ENCODE measurements at regions not wholly inside any gene's neighbourhood (a gene's known extent, or its start where the extent isn't known, plus 50 kb on each side); places are given as distances from the start of the nearest gene placed in this dataset.

DNA sequence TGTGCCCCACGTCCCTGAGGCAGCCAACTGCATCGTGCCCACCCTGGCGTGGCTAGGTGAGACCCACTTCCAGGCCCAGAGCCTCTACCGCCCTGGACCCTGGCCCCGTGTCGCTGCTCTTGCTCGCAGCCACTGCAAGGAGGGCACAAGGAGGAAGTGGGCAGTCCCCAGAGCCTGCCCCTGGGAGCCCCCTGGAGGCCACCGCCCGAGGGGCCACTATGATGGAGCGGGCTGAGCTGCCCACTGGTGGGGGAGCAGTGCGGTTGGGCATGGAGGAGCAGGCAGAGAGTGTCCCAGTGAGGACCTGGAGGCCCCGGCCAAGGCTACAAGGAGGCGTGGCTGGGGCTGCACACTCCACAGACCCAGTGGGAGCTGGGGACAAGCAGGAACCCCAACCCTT lies 323.6 kb downstream of the PCNX1 start:
- DNase-seq, result no peak
- CTCF ChIA-PET, result no interaction called here
- Mint-ChIP-seq H3K27me3 (ENCODE audit: low read depth) (no peaks in the 10 kb centered on the region), H3K9me3 (no peaks in the 10 kb centered on the region), H3K4me1 (ENCODE audit: low read depth) (no peaks in the 10 kb centered on the region), H3K4me3 (no peak overlapping the region), H3K36me3 (ENCODE audit: low read depth) (no peaks in the 10 kb centered on the region), H3K27ac (no peak overlapping the region)
- intact Hi-C loops (cut with micrococcal nuclease), result no loop called here

DNA sequence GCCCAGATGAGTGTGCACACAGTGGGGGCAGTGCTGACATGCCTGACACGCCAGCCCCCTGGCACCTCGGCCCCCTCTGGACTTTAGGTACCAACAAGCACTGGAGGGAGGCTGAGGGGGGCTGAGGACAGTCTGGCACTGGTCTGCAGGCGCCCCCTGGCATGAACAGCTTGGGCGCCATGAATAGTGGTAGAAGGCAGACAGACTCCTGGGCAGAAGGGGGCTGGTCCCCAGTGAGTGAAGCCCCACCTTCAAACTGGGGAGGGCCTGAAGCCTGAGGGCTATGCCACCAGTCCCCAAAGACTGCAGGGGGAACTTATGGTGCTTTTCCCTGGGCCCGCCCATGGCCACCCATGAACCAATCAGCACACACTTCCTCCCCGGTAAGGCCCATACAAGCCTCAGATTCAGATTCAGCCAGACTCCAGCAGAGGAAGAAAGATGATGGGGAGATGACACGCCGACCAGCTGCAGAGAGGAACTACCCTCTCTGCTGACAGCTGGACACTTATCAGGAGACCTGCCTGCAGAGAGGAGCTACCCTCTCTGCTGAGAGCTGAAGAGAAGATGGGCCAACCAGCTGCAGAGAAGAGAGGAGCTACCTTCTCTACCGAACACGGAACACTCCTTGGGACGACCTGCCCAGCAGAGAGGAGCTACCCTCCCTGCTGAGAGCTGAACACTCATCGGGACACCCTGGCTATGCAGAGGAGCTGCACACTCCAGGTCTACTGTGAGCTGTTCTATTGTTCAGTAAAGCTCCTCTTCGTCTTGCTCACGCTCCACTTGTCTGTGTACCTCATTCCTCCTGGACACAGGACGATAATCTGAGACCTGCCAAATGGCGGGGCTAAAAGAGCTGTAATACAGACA lies 324.5 kb downstream of the PCNX1 start:
- no peaks in the 10 kb centered on the region for H3K36me3 Mint-ChIP-seq (ENCODE audit: low read depth)
- no peak overlapping the region for H3K27ac Mint-ChIP-seq
- H3K4me3 Mint-ChIP-seq, result no peak overlapping the region
- no peaks in the 10 kb centered on the region for H3K9me3 Mint-ChIP-seq
- DNase-seq, result no peak
- no peaks in the 10 kb centered on the region for H3K27me3 Mint-ChIP-seq (ENCODE audit: low read depth)
- CTCF ChIA-PET, result interaction anchor here (0.6 kb wide), 1 partner anchor 56 kb away, joined by 3 read pairs; no protein-coding TSS in a partner anchor
- no peaks in the 10 kb centered on the region for H3K4me1 Mint-ChIP-seq (ENCODE audit: low read depth)
- intact Hi-C loops (cut with micrococcal nuclease), result no loop called here

DNA sequence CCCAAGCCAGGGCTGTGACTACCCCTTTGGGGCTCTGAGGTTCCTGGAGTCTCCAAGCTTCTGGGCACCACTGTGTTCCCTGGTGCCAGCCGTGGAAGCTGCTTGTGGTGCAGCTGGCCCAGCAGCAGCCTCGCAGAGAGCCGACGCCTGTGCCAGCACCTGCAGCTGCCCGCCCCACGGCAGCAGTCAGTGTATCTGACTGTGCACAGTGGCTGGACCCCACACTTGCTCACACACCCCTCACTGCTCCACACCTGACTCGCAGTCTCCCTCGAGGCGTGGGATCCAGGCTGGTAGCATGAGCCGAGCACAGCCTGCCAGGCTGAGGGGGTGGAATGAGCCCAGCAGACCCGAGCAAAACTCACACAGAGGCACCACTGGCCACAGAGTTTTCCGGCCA lies 325.2 kb downstream of the PCNX1 start:
- no peak for DNase-seq
- H3K27ac Mint-ChIP-seq, result no peak overlapping the region
- no peaks in the 10 kb centered on the region for H3K9me3 Mint-ChIP-seq
- no peaks in the 10 kb centered on the region for H3K27me3 Mint-ChIP-seq (ENCODE audit: low read depth)
- no peak overlapping the region for H3K4me3 Mint-ChIP-seq
- no peaks in the 10 kb centered on the region for H3K36me3 Mint-ChIP-seq (ENCODE audit: low read depth)
- no peaks in the 10 kb centered on the region for H3K4me1 Mint-ChIP-seq (ENCODE audit: low read depth)
- CTCF ChIA-PET, result interaction anchor here (0.6 kb wide), 1 partner anchor 55 kb away, joined by 3 read pairs; no protein-coding TSS in a partner anchor
- intact Hi-C loops (cut with micrococcal nuclease), result no loop called here

DNA sequence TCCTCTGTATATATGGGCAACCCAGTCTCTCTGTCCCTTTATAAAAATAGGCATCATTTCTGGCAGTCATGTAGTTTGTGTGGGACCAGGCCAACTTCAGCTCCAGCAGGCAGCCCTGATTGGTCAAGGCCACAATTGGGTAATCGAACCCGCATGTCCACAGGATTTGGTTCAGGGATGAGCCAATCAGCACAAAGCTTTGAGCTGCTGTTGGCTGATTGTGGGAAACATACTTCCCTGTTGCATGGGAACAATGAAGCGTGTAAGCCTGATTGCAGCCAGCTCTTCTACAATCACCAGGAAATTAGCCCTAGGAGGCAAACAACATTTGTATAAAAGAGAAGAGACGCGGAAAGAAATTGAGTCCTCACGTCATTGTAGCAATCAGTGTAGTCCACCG lies 328.6 kb downstream of the PCNX1 start:
- Mint-ChIP-seq H3K9me3 (no peaks in the 10 kb centered on the region), H3K4me3 (no peak overlapping the region), H3K27me3 (ENCODE audit: low read depth) (no peaks in the 10 kb centered on the region), H3K4me1 (ENCODE audit: low read depth) (no peaks in the 10 kb centered on the region), H3K27ac (no peak overlapping the region), H3K36me3 (ENCODE audit: low read depth) (no peaks in the 10 kb centered on the region)
- intact Hi-C loops (cut with micrococcal nuclease), result no loop called here
- CTCF ChIA-PET, result interaction anchor here (0.6 to 0.7 kb wide), 2 partner anchors 190 to 517 kb away, joined by 3 to 4 read pairs; no protein-coding TSS in a partner anchor
- no peak for DNase-seq

DNA sequence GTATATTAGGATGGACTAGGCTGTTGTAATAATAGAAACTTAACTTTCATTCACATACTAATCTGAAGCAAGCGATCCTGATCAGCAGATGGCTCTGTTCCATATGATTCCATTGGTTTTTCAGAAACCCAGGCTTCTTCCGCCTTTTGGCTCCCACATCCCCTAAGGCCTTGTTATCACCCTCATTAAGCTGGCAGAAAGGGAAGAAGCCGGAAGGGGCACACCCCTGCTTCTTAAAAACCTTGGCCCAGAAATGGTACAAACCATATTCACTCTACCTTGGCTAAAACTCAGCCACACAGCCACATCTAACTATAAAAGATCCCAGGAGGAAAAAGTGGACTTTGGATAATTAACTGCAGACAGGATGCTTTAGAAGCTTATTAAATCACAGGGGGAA lies 329.2 kb downstream of the PCNX1 start:
- no peaks in the 10 kb centered on the region for H3K9me3 Mint-ChIP-seq
- H3K27me3 Mint-ChIP-seq (ENCODE audit: low read depth), result no peaks in the 10 kb centered on the region
- no peaks in the 10 kb centered on the region for H3K36me3 Mint-ChIP-seq (ENCODE audit: low read depth)
- intact Hi-C loops (cut with micrococcal nuclease), result no loop called here
- H3K27ac Mint-ChIP-seq, result no peak overlapping the region
- H3K4me3 Mint-ChIP-seq, result no peak overlapping the region
- no peak for DNase-seq
- CTCF ChIA-PET, result interaction anchor here (0.6 kb wide), 1 partner anchor 126 kb away, joined by 3 read pairs; no protein-coding TSS in a partner anchor
- no peaks in the 10 kb centered on the region for H3K4me1 Mint-ChIP-seq (ENCODE audit: low read depth)

DNA sequence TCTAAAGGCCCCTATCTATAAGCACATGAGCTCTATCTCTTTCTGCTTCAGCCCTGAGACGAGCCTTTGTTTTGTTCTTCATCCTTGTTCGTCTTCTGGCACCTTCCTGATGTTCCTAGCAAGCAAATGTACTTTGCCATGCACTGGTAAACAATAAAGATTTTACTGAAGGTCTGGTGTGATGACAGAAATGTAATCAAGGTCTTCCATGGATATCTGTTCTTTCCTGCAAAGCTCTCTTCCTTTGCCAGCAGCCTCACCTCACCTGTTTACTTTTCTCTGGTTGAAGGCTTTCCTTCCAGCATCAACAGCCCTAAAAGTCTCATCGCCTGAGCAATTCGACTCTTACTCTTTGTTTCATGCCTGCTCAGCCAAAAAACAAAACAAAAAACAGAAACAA lies 330.3 kb downstream of the PCNX1 start:
- Mint-ChIP-seq H3K4me1 (ENCODE audit: low read depth) (no peaks in the 10 kb centered on the region), H3K9me3 (no peaks in the 10 kb centered on the region), H3K36me3 (ENCODE audit: low read depth) (no peaks in the 10 kb centered on the region), H3K27ac (no peak overlapping the region), H3K4me3 (no peak overlapping the region), H3K27me3 (ENCODE audit: low read depth) (no peaks in the 10 kb centered on the region)
- intact Hi-C loops (cut with micrococcal nuclease), result no loop called here
- CTCF ChIA-PET, result no interaction called here
- no peak for DNase-seq

DNA sequence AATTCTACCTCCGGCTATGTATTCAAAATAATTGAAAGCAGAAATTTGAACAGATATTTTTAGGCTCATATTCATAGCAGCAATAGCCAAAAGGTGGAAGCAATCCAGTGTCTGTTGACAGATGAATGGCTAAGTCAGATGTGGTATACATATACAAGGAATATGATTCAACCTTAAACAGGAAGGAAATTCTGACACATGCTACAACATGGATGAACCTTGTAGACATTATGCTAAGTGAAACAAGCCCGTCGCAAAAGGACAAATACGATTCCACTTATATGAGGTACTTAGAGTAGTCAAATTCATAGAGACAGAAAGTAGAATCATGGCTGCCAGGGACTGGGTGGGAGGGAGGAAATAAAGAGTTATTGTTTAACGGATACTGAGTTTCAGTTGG lies 331.6 kb downstream of the PCNX1 start:
- Mint-ChIP-seq H3K27me3 (ENCODE audit: low read depth) (no peaks in the 10 kb centered on the region), H3K4me1 (ENCODE audit: low read depth) (no peaks in the 10 kb centered on the region), H3K9me3 (no peaks in the 10 kb centered on the region), H3K4me3 (no peak overlapping the region), H3K27ac (no peak overlapping the region), H3K36me3 (ENCODE audit: low read depth) (no peaks in the 10 kb centered on the region)
- CTCF ChIA-PET, result interaction anchor here (0.7 kb wide), 1 partner anchor 55 kb away, joined by 4 read pairs; no protein-coding TSS in a partner anchor
- intact Hi-C loops (cut with micrococcal nuclease), result no loop called here
- no peak for DNase-seq

DNA sequence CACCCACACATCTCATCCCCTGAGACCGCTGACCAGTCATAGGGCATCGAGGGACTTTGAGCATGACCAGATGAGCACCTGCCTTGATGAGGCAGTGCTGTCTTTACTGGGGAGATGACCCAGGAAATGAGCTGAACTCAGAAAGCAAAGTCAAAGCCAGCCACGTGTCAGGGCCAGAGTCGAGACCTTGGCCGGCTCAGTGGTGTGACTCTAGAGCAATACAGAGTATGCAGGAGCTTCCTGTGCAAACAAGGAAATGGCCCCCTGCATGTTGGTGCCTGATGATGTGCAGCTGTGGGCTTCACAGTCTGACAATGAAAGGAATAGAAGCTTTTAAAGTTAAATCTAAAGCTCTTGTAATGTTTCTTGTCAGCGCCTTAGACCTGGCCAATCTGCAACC lies 332.9 kb downstream of the PCNX1 start:
- Mint-ChIP-seq H3K4me3 (no peak overlapping the region), H3K36me3 (ENCODE audit: low read depth) (no peaks in the 10 kb centered on the region), H3K27ac (no peak overlapping the region), H3K4me1 (ENCODE audit: low read depth) (no peaks in the 10 kb centered on the region), H3K9me3 (no peaks in the 10 kb centered on the region), H3K27me3 (ENCODE audit: low read depth) (no peaks in the 10 kb centered on the region)
- DNase-seq, result no peak
- CTCF ChIA-PET, result interaction anchor here (0.6 kb wide), 1 partner anchor 136 kb away, joined by 4 read pairs; no protein-coding TSS in a partner anchor
- intact Hi-C loops (cut with micrococcal nuclease), result no loop called here

DNA sequence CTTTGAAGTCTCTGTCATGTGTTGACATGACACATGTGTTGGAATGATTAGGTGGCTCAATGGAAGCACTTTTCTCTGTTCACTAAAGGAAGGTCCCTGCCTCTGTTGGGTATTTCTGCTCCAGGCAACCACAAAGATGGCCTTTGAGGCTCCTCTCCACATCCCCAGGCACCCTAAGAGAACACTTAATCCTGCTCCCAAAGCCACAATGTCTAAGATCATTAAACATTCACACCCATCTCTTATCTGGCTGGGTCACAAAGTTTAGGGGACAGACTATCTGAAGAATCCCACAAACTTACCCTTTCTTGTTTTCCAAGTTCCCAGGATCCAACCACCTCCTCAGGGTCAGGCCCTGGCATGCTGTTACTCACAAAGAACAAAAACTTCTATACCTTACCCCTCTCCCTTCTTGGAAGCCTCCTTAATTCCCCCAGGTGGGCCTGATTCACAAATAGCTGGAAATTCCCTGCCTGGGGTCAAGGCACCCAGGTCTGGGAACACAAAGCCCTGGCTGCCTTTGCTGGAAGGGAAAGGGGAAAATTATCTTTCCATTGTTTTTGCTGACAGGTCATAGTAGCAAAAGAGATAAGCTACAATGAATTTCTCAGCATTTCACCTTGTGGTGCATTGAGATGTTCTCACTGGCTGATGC lies 333.7 kb downstream of the PCNX1 start:
- Mint-ChIP-seq H3K4me1 (ENCODE audit: low read depth) (peaks cover 5% of the 10 kb centered on the region), H3K27me3 (ENCODE audit: low read depth) (no peaks in the 10 kb centered on the region), H3K4me3 (no peak overlapping the region), H3K36me3 (ENCODE audit: low read depth) (no peaks in the 10 kb centered on the region), H3K27ac (no peak overlapping the region), H3K9me3 (no peaks in the 10 kb centered on the region)
- no peak for DNase-seq
- intact Hi-C loops (cut with micrococcal nuclease), result no loop called here
- CTCF ChIA-PET, result interaction anchor here (0.6 kb wide), 2 partner anchors 101 to 137 kb away, joined by 4 read pairs; no protein-coding TSS in a partner anchor

DNA sequence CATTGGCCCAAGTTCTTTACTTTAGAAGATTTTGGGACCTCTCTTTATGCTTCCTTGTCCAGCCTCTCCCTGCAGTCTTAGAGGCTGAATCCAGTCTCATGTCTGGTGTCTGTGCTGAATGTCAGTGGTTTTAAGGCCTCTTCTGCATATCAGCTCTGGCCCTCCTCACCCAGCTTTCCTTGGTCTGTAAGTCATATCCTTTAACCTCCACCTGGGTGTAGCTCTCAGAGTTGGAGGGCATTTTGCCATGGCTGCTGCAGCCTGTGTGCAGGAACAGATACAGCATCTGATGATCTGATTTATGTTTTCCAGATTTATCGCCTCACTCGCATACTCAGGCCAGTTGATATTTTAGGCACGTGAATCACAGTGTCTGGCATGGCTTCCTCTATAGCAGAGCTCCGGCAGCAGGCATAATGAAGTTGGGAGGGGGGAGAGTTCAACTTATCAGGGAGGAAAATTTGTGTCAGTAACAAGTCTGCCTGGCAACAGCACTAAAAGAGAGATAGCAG lies 335.0 kb downstream of the PCNX1 start:
- no peak for DNase-seq
- Mint-ChIP-seq H3K4me1 (ENCODE audit: low read depth) (peaks cover 14% of the 10 kb centered on the region), H3K36me3 (ENCODE audit: low read depth) (no peaks in the 10 kb centered on the region), H3K27ac (no peak overlapping the region), H3K4me3 (no peak overlapping the region), H3K27me3 (ENCODE audit: low read depth) (no peaks in the 10 kb centered on the region), H3K9me3 (peaks cover 8% of the 10 kb centered on the region)
- CTCF ChIA-PET, result no interaction called here
- intact Hi-C loops (cut with micrococcal nuclease), result no loop called here

DNA sequence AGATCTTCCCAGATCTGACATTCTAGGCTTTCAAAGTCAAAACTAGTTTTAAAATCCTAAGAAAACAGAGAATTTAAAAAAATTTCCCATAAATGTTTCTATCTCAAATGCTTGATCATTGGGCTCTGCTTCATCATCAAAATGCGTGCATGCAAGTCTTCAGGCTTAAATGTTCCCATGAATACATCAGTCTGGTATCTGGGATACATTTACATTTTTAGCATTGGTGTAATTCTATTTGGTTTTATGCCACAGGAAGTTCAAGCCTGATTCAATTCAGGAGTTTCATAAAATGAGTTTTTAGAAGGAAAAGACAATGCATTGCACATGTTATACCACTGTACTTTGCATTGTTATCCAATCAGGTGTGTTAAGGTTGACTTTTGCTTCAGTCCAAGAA lies 336.4 kb downstream of the PCNX1 start:
- Mint-ChIP-seq H3K4me1 (ENCODE audit: low read depth) (peaks cover 14% of the 10 kb centered on the region), H3K36me3 (ENCODE audit: low read depth) (no peaks in the 10 kb centered on the region), H3K27me3 (ENCODE audit: low read depth) (no peaks in the 10 kb centered on the region), H3K9me3 (peaks cover 11% of the 10 kb centered on the region), H3K4me3 (no peak overlapping the region), H3K27ac (no peak overlapping the region)
- no peak for DNase-seq
- intact Hi-C loops (cut with micrococcal nuclease), result no loop called here
- CTCF ChIA-PET, result no interaction called here

DNA sequence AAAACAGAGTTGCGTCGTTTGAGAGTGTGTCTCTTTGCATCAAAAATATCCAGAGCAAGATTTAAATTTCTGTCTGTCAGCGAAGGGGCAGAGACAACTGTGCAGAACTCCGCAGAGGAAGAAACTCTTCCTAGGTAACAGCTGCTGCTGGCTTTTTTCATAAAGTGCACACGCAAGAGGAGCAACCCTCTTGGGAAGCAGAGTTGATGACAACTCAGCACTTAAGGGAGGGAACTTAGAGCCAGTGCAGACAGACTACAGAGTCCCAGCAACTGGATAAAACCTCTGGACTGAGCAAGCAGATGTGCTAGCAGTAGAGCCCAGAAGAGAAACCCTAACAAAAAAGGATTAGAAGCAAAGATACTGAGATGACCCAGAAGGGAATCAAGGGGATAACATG lies 337.1 kb downstream of the PCNX1 start:
- H3K4me1 Mint-ChIP-seq (ENCODE audit: low read depth), result peaks cover 14% of the 10 kb centered on the region
- no peak overlapping the region for H3K4me3 Mint-ChIP-seq
- no peak overlapping the region for H3K27ac Mint-ChIP-seq
- H3K9me3 Mint-ChIP-seq, result peaks cover 11% of the 10 kb centered on the region
- no peaks in the 10 kb centered on the region for H3K36me3 Mint-ChIP-seq (ENCODE audit: low read depth)
- DNase-seq, result no peak
- no peaks in the 10 kb centered on the region for H3K27me3 Mint-ChIP-seq (ENCODE audit: low read depth)
- intact Hi-C loops (cut with micrococcal nuclease), result no loop called here
- CTCF ChIA-PET, result no interaction called here
